ENCODE measurements at regions not wholly inside any gene's neighbourhood (a gene's known extent, or its start where the extent isn't known, plus 50 kb on each side); places are given as distances from the start of the nearest gene placed in this dataset.

DNA sequence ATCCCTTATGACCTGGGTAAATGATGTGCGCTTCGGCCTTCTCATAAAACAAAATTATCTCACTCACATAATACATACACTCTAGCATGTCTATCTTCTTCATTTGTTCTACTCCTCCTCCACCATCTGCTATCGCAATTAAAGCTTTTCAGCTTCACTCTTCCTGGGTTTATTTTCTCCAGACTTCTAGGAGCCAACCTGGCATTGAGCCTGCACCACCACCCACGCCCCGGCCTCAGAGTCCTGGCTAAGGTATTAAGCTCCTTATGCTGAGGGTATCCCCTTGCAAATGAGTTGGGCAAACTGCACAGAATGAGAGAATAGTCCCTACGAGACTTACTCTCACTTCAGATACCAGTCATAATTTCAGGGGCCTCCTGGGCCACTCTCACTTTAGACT is 236.1 kb upstream of the CDH12 start:
- DNase-seq (no peak), ATAC-seq (no peak)
- Histone ChIP-seq H3K36me3 (no peaks in the 10 kb centered on the region), H3K4me3 (no peak overlapping the region), H3K4me1 (no peaks in the 10 kb centered on the region), H3K27me3 (no peaks in the 10 kb centered on the region), H3K9me3 (no peaks in the 10 kb centered on the region), H3K27ac (no peak overlapping the region)
- intact Hi-C loops (cut with DNase I): no loop called here
- TF ChIP-seq, protein P1, sequence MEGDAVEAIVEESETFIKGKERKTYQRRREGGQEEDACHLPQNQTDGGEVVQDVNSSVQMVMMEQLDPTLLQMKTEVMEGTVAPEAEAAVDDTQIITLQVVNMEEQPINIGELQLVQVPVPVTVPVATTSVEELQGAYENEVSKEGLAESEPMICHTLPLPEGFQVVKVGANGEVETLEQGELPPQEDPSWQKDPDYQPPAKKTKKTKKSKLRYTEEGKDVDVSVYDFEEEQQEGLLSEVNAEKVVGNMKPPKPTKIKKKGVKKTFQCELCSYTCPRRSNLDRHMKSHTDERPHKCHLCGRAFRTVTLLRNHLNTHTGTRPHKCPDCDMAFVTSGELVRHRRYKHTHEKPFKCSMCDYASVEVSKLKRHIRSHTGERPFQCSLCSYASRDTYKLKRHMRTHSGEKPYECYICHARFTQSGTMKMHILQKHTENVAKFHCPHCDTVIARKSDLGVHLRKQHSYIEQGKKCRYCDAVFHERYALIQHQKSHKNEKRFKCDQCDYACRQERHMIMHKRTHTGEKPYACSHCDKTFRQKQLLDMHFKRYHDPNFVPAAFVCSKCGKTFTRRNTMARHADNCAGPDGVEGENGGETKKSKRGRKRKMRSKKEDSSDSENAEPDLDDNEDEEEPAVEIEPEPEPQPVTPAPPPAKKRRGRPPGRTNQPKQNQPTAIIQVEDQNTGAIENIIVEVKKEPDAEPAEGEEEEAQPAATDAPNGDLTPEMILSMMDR (IDR thresholded peaks at IDR 0.05): no peak

DNA sequence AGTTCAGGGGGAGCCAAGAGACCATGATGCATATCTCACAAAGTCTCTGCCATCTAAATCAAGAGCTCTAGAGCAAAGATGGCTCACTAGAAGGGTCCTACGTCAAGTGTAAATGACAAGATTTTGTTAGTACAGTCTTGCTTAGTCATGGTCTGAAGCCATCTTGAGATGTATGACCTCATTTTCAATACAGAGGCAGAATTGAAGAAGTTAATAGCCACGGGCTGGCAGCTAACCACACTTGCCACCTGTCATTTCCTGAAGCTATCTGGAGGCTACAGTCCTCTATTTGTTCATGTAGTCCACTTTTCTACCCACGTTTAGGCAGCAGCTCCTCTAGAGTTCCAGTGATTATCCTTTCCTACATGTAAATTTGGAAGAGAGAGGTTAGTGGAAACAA is 231.7 kb upstream of the CDH12 start:
- TF ChIP-seq, protein P1 (IDR thresholded peaks at IDR 0.05): no peak
- no peak for ATAC-seq
- no peaks in the 10 kb centered on the region for H3K27me3 ChIP-seq
- no peak overlapping the region for H3K4me3 ChIP-seq
- H3K9me3 ChIP-seq: no peaks in the 10 kb centered on the region
- no peak for DNase-seq
- H3K36me3 ChIP-seq: no peaks in the 10 kb centered on the region
- no peak overlapping the region for H3K27ac ChIP-seq
- intact Hi-C loops (cut with DNase I): no loop called here
- no peaks in the 10 kb centered on the region for H3K4me1 ChIP-seq

DNA sequence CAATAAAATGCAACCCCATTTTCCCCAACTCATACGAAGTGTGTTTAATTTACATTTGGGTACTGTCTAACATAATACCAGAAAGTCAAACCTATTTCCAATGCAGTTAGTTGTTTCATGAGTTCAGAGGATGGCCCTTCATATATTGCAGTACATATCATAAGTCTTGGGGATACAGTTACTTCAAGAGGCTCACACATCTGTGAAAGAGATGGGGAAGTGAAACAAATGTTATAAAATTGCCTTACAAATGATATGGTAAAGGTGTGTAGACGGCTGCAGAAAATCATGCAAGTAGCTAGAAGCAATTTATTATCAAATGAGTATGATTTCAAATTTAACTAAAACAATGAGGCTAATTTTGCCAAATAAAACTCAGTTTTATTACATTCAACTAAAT is 219.0 kb upstream of the CDH12 start:
- no peaks in the 10 kb centered on the region for H3K4me1 ChIP-seq
- no peak overlapping the region for H3K27ac ChIP-seq
- H3K4me3 ChIP-seq: no peak overlapping the region
- no peak for ATAC-seq
- no peaks in the 10 kb centered on the region for H3K27me3 ChIP-seq
- H3K9me3 ChIP-seq: no peaks in the 10 kb centered on the region
- intact Hi-C loops (cut with DNase I): no loop called here
- DNase-seq: no peak
- TF ChIP-seq, protein P1 (IDR thresholded peaks at IDR 0.05): no peak
- no peaks in the 10 kb centered on the region for H3K36me3 ChIP-seq

DNA sequence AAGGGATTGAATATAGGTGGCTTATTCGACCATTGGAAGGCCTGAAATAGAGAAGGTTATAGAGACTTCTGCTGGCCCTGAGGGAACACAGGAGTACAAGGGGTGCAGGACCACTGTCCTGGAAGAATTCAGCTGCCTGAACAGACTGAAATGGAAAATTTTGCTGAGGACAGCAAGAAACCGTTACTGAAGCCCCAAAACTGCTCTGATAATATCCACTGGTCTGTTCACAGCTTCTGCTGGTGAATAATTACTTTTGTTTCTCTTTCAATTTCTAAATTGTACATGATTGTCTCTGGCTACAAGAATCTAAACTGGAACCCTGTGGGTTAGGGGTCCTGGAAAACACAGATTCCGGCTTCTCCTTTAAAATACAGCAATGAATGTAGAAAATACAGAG is 218.5 kb upstream of the CDH12 start:
- H3K9me3 ChIP-seq: no peaks in the 10 kb centered on the region
- no peaks in the 10 kb centered on the region for H3K27me3 ChIP-seq
- no peak overlapping the region for H3K4me3 ChIP-seq
- intact Hi-C loops (cut with DNase I): no loop called here
- H3K27ac ChIP-seq: no peak overlapping the region
- H3K36me3 ChIP-seq: no peaks in the 10 kb centered on the region
- ATAC-seq (no peak), DNase-seq (no peak)
- TF ChIP-seq, protein P1 (IDR thresholded peaks at IDR 0.05): no peak
- H3K4me1 ChIP-seq: no peaks in the 10 kb centered on the region

DNA sequence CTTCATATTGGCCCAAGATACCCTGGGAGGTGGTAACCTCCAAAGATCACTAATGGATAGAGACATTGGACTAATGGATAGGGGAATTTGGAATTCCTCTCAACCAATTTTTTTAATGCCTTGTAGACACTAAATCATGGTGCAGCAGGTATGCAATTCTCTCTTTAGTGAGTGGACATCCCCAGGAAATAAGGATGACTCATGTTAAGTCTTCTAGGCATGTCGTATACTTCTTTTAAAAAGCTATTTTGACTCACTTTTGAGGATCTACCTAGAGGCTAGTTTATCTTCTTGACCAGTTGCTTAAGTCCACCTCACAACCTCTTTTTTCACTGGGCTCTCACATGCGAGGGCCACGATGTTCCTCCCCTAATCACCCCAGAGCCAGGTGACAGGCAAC is 211.6 kb upstream of the CDH12 start:
- intact Hi-C loops (cut with DNase I): no loop called here
- TF ChIP-seq, protein P1 (IDR thresholded peaks at IDR 0.05): no peak
- Histone ChIP-seq H3K27me3 (no peaks in the 10 kb centered on the region), H3K9me3 (no peaks in the 10 kb centered on the region), H3K27ac (no peak overlapping the region), H3K4me3 (no peak overlapping the region), H3K36me3 (no peaks in the 10 kb centered on the region), H3K4me1 (no peaks in the 10 kb centered on the region)
- no peak for DNase-seq
- ATAC-seq: no peak

DNA sequence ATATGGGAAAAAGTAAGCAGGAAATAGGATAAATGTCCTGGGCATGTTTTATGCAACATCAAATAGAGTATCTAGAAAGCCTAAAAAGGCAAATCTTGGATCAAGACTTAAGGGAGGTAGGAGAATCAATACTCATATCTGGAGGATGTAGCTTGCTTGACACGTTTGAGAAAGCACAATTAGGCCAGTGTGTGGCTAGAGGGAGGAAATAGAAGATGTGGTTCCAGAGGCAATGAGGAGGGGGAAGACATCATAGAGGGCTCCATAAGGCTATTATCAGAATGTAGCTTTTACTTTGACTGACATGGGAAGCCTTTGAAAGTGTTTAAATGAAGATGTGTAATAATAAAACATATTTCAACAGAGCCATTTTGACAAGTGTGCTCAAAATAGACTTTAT is 200.7 kb upstream of the CDH12 start:
- Histone ChIP-seq H3K4me3 (no peak overlapping the region), H3K9me3 (no peaks in the 10 kb centered on the region), H3K4me1 (no peaks in the 10 kb centered on the region), H3K36me3 (no peaks in the 10 kb centered on the region), H3K27ac (no peak overlapping the region), H3K27me3 (no peaks in the 10 kb centered on the region)
- ATAC-seq (no peak), DNase-seq (no peak)
- intact Hi-C loops (cut with DNase I): no loop called here
- TF ChIP-seq, protein P1 (IDR thresholded peaks at IDR 0.05): no peak
